Activated CD8-positive, alpha-beta memory T cell treated with anti-CD3 and anti-CD28 coated beads for 48 hours (primary cell): ENCODE measurements at regions not wholly inside any gene's neighbourhood (a gene's known extent, or its start where the extent isn't known, plus 50 kb on each side); places are given as distances from the start of the nearest gene placed in this dataset.

Source experiments
- DNase-seq, 3 experiments: peaks; one replicate each; pipeline ENCODE4 v3.0.0-alpha.2; 2020; ENCODE audit warnings: low read depth in 2 of 3, low spot score in 2 of 3

DNA sequence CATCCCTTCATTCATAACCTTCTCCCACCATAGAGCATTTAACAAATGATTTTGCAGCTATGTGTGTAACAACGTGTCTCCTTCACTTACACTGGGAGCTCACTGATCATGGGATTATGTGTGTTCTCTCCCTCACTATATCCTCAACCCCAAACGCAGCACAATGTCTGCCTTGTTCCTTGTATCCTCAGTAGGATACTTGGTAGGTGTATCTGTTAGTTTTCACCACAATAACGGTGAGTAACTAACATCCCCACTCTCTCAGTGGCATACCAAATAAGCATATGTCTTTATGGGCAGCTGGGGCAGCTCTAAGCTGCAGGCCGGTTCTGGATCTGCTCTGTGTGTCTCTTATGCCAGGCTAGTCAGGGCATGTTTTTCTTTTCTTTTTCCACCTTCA is 166.7 kb upstream of the PWP1 start:
- DNase-seq: no peak

DNA sequence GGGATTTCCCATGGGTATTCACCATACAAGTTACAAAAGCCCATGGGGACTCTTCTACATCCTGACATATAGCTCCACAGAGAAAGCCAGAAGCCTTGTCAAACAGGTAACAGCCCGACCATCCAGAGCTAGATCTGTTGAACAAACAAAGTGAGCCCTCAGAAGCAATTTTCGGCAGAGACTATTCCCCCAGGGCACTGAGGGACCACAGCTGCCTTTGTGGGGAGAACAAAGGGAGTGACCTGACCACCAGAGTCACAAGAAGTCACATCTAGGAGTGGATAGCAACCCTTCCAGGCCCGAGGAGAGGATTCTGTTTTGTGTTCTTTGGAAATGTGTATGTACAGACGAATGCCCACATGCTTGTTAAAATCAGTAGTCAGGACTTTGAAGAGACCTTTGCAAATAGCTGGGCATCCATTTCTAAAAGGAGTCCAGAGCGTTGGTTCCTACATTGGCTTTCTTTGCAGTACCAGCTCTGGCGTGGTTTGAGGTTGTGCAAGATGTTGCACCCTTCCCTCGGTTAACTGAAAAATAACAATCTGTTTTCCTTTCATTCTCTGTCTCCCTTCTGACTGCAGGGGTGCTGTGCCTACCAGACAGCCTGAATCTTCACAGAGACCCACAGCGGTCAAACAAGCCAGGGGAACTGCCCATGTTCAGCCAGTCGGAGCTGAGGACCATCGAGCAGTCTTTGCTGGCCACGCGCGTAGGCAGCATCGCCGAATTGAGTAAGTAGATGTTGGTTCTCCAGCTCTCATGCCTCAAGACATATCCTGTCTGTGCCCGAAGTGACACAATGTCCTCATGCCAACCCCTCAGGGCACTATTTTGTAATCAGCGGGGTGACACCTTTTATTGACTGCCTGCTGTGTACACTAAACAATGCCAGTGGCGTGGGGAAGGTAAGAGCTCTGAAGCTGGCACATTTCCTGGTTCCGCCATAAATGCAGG is 165.4 kb upstream of the PWP1 start:
- no peak for DNase-seq

DNA sequence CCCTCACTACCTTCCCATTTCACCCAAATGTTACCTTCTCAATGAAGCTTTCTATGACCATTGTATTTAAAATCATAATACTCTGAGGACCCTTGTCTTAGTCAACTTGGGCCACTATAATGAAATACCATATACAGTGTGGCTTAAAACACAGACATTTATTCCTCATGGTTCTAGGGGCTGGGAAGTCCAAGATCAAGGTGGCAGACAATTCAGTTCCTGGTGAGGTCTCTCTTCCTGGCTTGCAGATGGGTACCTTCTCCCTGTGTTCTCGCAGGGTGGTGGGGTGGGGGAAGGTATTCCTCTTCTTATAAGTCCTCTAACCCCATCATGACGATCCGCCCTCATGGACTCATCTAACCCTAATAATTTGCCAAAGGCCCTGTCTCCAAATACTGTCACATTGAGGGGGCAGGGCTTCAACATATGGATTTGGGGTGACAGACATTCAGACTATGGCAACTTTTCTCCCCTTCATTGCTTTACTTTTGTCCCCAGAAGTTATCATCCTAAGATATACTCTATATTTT is 163.7 kb upstream of the PWP1 start:
- no peak for DNase-seq

DNA sequence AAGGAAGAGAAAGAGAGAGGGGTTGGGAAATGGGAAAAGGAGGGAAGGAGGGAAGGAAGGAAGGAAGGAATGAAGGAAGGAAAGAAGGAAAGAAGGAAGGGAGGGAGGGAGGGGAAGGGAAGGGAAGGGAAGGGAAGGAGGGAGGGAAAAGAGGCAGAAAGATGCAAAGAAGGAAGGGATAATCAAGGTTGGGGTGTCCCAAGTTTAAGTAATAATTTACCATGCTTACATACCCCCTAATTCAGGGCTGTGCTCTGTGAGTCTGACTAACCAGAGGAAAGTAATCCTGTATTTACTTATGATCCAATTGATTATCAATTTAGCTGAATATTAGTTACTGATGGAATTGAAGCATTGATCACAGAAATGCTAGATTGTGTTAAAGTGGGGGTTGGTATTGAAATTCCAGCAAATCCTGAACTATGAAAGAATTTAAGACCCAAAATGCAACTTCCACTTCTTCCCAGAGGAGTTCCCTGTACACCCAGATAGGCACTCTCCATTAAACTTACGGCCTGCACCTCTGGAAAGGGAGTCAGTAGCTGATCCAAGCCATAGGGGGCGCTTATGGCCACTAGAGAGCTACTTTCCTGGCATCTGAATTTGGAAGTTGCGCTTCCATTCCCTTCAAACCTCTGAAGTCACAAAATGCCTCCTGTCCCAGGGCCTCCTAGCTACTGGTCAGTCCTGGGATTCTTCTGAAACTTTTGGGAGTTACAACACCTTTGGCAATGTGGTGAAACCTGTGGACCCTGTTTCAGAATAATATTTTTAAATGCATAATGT is 162.7 kb upstream of the PWP1 start:
- DNase-seq: no peak

DNA sequence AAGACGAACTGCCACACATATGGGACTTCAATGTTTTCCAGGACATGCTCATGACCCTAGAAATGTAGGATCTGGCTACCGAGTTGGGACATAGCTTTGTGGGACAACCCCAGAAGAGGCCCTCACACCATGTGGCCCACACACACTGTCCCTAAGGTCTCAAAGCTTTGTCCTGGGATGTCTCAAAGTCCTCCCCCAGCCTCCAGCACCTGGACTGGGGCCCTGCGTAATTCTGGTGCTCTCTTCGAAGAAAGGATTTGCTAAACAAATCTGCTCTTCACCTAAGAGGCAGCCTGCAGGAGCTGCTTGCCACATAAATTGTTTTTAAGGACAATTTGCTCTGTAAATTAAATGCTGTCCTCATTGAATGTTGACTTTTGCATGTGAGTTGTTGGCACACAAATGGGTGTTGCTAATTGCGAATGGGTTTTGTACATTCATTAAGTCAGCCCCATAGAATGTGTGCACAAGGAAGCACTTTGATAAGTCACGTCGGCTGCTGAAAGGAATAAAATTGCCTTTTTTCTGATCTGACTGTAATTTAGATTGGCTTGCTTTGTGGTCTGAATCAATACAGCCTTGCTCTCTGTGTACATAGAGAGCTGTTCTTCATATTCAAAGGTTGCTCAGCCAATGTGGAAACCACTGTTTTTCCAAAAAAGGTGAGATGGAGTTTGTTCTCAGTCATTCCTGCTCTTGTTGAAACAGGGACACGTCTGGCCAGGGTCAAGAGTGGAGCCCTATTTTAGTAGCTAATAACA is 161.6 kb upstream of the PWP1 start:
- no peak for DNase-seq

DNA sequence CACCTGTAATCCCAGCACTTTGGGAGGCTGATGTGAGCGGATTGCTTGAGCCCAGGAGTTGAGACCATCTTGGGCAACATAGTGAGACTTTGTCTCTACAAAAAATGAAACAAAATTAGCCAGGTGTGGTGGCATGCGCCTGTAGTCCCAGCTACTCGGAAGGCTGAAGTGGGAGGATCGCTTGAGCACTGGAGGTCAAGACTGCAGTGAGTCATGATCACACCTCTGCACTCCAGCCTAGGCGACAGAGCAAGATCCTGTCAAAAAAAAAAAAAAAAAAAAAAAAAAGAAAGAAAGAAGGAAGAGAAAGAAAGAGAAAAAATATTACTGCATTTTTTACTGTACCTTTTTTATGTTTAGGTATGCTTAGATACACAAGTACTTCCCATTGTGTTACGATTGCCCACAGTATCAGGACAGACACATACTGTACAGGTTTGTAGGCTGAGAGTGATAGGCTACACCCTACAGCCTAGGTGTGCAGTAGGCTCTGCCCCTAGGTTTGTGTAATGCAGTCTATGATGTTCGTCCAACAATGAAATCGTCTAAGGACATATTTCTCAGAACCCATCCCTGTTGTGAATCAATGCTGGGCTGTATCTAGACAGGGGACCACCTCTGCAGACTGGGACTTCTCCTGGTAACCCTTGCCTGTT is 160.4 kb upstream of the PWP1 start:
- no peak for DNase-seq

DNA sequence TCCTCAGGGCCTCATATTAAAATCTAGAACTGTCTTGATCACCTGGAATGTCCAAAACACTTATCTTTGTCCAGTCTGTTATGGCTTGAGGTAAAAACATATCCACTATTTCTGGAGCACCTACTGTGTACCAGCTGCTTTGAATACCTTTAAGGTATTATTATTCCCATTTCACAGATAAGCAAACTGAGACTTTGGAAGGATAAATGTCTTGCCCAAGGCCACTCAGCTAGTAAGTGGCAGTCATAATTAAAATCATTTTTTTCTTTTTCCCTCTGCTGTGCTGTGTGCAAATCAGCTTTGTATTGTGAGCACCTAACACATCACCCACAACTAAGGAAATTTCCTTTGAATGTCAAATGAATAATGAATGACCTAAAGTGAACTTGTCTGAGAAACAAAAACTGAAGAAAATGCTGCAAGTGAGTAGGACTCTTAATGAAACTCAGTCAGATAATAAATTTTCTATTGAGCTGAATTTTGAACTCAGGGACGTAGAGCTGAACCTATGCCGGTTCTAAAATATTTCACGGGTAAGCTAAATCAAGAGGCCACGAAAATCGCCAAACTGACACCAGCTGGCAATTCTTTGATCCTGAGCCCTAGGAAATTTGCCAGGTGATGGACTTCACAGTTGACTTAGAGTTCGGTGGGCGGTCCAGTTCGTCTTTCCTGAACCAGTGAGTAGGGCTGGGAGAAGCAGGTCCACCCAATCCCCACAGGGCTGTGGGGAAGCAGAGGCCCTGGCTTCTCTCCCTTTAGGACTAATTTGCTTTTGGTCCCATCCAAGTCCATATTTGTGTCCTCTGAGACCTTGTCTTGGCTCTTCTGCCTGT is 159.7 kb upstream of the PWP1 start:
- DNase-seq: no peak

DNA sequence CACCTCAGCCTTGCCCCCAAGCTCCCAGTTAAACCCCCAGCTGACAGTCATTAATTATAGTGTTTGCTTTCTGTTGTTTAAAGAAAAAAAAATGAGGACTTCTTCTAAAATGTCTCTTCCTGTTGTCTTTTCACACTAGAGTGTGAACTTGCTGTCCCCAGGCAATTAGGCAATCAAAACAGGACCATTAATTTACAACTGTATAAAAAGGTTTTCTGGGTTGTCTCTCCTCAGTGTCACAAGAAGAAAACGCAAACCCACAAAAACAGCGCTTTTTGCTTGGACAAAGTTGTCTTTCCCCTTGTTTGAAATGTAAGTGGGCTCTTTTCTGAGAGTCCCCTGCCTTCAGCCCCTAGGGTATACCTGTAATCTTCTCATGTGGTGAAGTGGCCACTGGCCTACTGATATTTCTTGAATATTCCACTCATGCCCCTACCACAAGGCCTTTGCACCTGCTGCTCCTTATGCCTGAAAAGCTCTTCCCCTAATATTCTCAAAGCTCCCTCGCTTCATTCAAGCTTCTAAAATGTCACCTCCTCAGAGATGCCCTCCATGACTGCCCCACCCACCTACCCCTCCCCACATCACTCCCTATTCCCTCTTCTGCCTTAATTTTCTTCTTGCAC is 158.9 kb upstream of the PWP1 start:
- DNase-seq: no peak

DNA sequence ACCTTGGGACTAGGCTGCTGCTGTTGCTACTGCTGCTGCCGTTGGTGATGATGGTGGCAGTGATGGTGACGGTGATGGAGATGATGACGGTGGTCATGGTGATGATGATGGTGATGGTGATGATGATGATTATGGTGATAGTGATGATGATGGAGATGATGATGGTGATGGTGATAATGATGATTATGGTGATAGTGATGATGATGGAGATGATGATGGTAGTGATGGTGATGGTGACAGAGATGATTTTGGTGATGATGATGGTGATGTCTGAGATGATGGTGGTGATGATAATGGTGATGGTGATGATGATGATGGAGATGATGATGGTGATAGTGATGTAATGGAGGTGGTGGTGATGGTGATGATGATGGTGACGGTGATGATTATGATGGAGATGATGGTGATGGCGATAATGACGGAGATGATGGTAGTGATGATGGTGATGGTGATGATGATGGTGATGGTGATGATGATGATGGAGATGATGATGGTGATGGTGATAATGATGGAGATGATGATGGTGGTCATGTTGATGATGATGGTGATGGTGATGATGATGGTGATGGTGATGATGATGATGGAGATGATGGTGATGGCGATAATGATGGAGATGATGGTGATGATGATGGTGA is 156.8 kb upstream of the PWP1 start:
- DNase-seq: no peak

DNA sequence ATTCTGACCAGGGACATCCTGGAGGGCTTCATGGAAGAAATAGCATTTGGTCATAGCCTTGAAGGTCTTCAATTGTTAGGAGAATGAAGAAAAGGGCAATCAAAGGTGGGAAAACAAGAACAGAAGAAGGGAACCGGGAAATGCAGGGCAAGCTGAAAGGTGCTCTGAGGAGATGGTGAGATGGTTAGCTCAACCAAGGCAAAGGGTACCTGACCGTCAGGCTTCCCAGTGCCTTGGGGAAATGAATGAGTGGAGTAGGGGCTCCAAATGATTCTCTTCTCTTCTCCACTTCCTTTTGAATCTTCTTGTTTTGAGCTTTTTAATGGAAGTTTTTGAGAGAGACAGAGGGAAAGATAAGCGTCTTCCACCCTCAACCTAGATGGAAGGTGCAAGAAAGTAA is 155.6 kb upstream of the PWP1 start:
- DNase-seq: no peak

DNA sequence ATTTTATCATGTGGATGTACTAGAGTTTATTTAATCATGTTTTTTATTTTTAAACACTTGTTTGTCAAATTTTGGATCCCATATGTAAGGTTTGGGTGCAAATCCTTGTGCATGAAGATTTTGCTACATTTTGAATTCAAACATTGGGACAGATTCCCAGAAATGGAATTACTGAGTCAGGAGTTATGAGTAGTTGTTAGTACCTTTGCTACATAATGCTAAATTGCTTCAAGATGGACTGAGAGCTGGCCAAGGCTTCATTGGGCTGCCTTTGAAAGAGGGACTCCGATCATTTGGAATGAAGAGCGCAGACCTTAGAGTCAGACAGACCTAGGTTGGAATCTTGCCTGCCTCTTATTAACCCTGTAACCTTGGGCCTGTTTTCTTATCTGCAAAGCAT is 154.9 kb upstream of the PWP1 start:
- no peak for DNase-seq

DNA sequence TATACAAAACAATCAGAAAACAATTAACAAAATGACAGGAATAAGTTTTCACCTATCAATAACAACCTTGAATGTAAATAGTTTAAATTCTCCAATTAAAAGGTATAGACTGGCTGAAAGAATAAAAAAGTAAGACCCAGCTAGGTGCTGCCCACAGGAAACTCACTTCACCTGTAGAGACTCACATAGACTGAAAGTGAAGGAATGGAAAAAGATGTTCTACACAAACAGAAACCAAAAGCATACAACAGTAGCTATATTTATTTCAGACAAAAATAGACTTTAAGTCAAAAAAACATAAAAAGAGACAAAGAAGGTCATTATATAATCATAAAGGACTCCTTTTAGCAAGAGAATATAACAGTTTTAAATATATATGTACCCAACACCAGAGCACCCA is 152.4 kb upstream of the PWP1 start:
- no peak for DNase-seq

DNA sequence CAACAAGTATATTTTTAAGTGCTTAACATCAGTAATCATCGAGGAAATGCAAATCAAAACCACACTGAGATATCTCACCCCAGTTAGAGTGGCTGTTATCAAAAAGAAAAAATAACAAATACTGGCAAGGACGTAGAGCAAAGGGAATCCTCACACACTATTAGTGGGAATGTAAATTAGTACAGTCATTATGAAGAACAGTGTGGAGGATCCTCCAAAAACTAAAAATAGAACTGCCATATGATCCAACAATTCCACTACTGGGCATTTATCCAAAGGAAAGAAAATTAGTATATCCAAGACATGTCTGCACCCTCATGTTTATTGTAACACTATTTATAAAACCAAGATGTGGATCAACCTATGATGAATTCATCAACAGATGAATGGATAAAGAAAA is 149.0 kb upstream of the PWP1 start:
- no peak for DNase-seq

DNA sequence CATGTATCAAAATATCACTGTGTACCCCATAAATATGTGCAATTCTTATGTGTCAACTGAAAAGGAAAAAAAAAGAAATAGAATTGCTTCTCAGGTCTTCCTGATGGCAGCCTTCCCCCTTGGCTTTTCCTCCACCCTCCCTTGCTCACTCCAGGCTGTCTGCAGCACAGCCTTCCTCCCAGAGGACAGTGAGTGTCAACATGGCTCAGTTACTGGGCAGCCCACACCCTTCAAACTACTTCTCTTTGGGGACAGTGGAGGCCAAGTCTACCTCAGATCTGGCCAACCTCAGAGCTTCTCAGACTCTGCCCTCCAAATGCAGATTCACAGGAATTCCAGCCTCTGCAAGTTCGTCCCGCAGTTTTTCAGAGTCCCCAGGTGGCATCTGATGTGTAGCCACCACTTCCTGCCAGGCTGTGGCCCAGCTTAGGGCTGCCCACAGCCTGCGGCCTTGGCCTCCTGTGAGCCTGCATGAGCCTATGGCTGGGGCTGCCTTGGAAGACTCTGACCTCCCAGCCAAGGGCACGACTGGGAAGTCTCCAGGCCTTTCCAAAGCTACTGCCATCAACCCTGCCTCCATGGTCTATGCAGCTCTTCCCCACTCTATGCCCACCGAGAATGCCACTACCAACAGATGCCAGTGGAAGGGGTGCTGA is 148.0 kb upstream of the PWP1 start:
- DNase-seq: no peak

DNA sequence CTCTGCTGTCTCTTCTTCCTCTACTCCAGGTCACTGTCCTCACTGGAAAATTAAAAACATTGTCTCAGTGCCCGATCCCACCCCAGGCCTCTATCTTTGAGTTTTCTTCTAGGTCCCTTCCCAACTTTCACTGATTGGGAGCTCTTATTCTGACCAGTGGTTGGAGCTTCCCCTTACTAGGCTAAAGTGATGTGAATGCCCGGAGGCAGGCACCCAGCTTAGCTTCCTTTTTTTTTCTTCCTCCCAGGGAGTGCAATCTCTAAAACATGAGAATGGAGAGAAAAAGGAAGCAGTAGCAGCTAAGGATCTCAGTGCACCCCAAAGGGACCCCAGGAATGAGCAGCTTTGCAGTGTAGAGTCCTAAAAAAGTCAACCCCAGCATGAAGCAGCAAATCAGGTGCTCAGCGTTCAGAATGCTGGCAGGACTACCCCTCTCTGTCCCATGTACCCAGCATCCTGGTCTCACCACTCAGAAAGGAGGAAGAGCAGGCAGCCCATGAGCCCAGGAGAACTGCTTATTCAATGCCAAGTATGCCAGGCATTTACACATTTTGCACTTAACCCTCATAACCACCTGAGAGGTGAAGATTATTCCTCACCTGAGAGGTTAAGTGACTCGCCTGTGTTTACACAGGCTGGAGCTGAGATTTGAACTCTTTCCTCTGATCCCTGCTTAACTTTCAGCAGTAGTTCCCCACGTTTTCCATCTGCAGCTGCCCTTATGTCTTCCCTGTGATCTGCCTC is 146.2 kb upstream of the PWP1 start:
- DNase-seq: no peak

DNA sequence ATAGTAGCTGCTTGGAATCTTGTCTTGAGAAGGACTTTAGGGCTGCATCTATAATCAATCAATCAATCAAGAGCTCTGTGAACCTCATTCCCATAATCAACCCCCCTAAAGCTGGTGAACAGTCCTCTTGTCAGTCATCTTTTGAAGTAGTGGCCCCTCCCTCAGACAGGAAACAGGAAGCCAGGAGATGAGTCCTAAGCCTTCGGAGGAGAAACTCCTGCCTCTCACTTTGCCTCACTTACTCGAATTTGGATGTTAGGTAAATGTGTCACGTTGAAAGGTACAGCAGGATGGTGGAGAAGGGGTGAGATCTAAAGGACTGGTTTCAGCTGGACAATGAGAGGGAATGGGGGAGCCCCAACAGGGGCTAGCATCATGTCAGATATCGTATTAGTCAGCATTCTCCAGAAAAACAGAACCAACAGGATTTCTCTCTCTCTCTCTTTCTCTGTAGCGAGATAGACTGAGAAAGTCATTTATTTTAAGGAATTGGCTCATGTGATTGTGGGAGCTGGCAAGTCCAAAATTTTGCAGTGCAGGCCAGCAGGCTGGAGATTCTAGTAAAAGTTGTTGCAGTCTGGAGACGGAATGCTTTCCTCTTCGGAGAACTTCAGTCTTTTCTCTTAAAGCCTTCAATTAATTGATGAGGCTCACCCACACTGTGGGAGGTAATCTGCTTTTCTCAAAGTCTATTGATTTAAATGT is 144.4 kb upstream of the PWP1 start:
- no peak for DNase-seq

DNA sequence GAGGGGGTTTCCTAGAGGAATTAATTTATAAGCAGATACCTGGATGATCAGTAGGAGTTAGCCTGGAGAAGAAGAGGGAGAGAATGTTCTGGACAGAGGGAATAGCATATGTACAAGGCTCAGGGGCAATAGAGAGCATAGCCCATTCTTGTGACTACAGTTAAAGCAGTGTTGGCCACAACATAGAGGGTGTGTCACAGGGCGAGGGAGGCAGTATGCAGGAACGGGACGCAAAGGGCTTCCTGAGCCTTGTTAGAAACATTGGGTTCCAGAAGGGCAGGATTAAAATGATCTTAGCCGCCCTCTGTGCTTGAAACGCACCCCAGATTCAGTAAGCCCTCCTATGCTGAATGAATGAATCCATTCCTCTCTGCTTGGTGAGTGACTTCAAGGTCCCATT is 142.2 kb upstream of the PWP1 start:
- DNase-seq: no peak
